ENCODE measurements at regions not wholly inside any gene's neighbourhood (a gene's known extent, or its start where the extent isn't known, plus 50 kb on each side); places are given as distances from the start of the nearest gene placed in this dataset.

DNA sequence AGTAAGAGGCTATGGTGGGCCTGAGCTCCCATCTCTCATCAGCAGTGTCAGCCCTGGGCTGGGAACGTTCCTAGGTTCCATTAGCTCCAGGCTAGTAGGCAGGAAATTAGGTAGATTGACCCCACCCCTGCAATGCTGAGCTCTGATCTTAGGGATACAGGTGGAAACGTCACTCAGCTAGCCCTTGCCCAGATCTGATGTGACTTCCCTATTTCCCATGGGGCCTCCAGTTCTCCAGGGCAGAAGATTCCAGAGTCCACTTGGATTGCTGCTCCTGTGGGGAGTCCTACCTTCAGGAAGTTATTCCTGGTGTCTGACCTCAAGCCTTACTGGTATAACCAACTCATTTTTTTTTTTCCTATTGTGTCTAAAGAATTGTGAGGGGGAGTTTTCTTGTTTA is 81.1 kb downstream of the EFNB1 start:
- H3K36me3 Mint-ChIP-seq = no peaks in the 10 kb centered on the region
- H3K27ac Mint-ChIP-seq = no peak overlapping the region
- ATAC-seq = no peak
- no peaks in the 10 kb centered on the region for H3K9me3 Mint-ChIP-seq
- no peak for DNase-seq (ENCODE audit: low spot score in 2 of 2)
- H3K4me1 Mint-ChIP-seq = no peaks in the 10 kb centered on the region
- no peak overlapping the region for H3K4me3 Mint-ChIP-seq

- Mint-ChIP-seq H3K36me3 (no peaks in the 10 kb centered on the region), H3K27ac (no peak overlapping the region), H3K4me1 (no peaks in the 10 kb centered on the region), H3K9me3 (no peaks in the 10 kb centered on the region), H3K4me3 (no peak overlapping the region)
- no peak for ATAC-seq
- DNase-seq (ENCODE audit: low spot score in 2 of 2) = no peak
Observed at GRCh38 chrX:68908071-68908470, 79.2 kb downstream of the EFNB1 start.

DNA sequence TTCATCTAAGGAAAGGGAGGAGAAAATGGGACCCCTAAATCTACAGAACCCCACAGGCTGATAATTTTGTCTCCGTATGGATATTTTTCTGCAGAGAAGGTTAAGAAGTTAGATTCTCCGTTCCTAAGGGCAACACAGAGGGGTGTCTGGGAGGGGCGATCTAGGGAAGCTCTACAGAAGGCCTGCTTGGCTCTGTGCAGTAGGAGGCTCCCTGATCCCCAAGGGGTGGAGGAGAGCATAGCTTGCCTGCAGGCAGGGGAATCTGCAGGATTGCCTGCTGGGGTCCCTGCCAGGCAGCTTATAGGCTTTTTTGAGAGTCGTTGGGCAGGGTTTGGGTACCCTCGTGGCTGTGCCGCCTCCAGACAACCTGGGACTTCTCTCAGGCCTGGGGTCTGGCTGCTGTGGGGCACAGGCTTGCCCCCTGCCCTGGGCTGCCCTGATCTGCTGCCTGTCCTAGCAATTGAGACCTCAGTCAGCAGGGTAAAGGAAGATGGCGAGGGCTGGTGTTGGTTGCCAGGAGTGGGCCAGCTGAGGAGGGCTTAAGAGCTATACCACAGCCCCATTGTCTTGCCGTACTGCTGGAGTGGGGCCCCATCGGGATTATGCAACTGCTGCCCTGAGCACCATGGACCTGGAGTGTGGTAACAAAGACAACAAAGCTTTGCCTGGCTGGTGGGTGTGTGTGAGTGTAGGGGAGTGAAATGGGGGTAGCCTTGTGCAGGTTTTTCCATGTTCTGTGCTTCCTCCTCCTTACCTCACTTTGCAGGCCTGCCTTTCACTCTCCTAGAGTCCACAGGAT is 74.1 kb downstream of the EFNB1 start:
- Mint-ChIP-seq H3K36me3 (no peaks in the 10 kb centered on the region), H3K4me3 (no peak overlapping the region), H3K4me1 (no peaks in the 10 kb centered on the region), H3K9me3 (no peaks in the 10 kb centered on the region), H3K27ac (no peak overlapping the region)
- ATAC-seq (no peak), DNase-seq (ENCODE audit: low spot score in 2 of 2) (no peak)

- no peak for DNase-seq (ENCODE audit: low spot score in 2 of 2)
- Mint-ChIP-seq H3K4me3 (no peak overlapping the region), H3K36me3 (no peaks in the 10 kb centered on the region), H3K4me1 (no peaks in the 10 kb centered on the region), H3K9me3 (no peaks in the 10 kb centered on the region), H3K27ac (no peak overlapping the region)
- no peak for ATAC-seq
Observed at GRCh38 chrX:68901519-68901918, 72.7 kb downstream of the EFNB1 start.

- no peak for ATAC-seq
- no peak for DNase-seq (ENCODE audit: low spot score in 2 of 2)
- H3K4me1 Mint-ChIP-seq = no peaks in the 10 kb centered on the region
- no peaks in the 10 kb centered on the region for H3K9me3 Mint-ChIP-seq
- no peak overlapping the region for H3K27ac Mint-ChIP-seq
- H3K36me3 Mint-ChIP-seq = no peaks in the 10 kb centered on the region
- H3K4me3 Mint-ChIP-seq = no peak overlapping the region
Observed at GRCh38 chrX:68898598-68898997, 69.8 kb downstream of the EFNB1 start.

GRCh38 chrX:68897118-68897945 is 68.5 kb downstream of the EFNB1 start:
- Mint-ChIP-seq H3K4me3 (no peak overlapping the region), H3K27ac (no peak overlapping the region)
- ATAC-seq = no peak

GRCh38 chrX:68896581-68896980 is 67.8 kb downstream of the EFNB1 start:
- DNase-seq (ENCODE audit: low spot score in 2 of 2) (no peak), ATAC-seq (no peak)
- no peaks in the 10 kb centered on the region for H3K4me1 Mint-ChIP-seq
- H3K4me3 Mint-ChIP-seq = no peak overlapping the region
- H3K36me3 Mint-ChIP-seq = no peaks in the 10 kb centered on the region
- no peaks in the 10 kb centered on the region for H3K9me3 Mint-ChIP-seq
- H3K27ac Mint-ChIP-seq = no peak overlapping the region

More at GRCh38 chrX:68897118-68897945, 68.5 kb downstream of the EFNB1 start:
- Mint-ChIP-seq H3K4me1 (no peaks in the 10 kb centered on the region), H3K36me3 (no peaks in the 10 kb centered on the region), H3K9me3 (no peaks in the 10 kb centered on the region)
- no peak for DNase-seq (ENCODE audit: low spot score in 2 of 2)

- no peak overlapping the region for H3K4me3 Mint-ChIP-seq
- H3K27ac Mint-ChIP-seq = no peak overlapping the region
- no peaks in the 10 kb centered on the region for H3K36me3 Mint-ChIP-seq
Observed at GRCh38 chrX:68895778-68896177, 67.0 kb downstream of the EFNB1 start.

GRCh38 chrX:68895341-68895755 is 66.5 kb downstream of the EFNB1 start:
- no peak overlapping the region for H3K4me3 Mint-ChIP-seq
- H3K36me3 Mint-ChIP-seq = no peaks in the 10 kb centered on the region
- no peak for DNase-seq (ENCODE audit: low spot score in 2 of 2)
- H3K4me1 Mint-ChIP-seq = no peaks in the 10 kb centered on the region
- no peak overlapping the region for H3K27ac Mint-ChIP-seq
- H3K9me3 Mint-ChIP-seq = no peaks in the 10 kb centered on the region
- no peak for ATAC-seq

More at GRCh38 chrX:68895778-68896177, 67.0 kb downstream of the EFNB1 start:
- no peak for DNase-seq (ENCODE audit: low spot score in 2 of 2)
- ATAC-seq = no peak
- no peaks in the 10 kb centered on the region for H3K4me1 Mint-ChIP-seq
- H3K9me3 Mint-ChIP-seq = no peaks in the 10 kb centered on the region

- DNase-seq (ENCODE audit: low spot score in 2 of 2) = no peak
- H3K4me1 Mint-ChIP-seq = no peaks in the 10 kb centered on the region
- no peaks in the 10 kb centered on the region for H3K36me3 Mint-ChIP-seq
- H3K4me3 Mint-ChIP-seq = peak overlapping the region; percentile 17
- no peak overlapping the region for H3K27ac Mint-ChIP-seq
- H3K9me3 Mint-ChIP-seq = no peaks in the 10 kb centered on the region
- ATAC-seq = peak; percentile 42
Observed at GRCh38 chrX:68894513-68895340, 65.9 kb downstream of the EFNB1 start.

DNA sequence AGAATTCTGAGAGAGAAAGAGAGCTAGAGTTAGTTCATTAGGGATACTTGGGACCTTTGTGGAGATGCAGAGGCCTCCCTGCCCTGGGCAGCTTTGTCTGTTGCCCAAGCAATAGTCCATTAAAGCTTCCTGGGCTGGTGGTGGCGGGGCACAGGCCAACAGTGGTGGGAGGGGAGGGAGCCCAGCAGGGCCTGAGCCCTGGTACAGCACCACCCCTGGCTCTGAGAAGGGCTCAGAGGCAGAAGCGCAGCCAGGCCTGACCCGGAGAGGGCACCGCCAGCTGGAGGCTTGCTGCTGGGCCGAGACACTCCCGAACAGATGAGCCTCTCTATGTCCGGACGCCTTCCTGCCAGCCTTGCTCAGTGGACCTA is 65.3 kb downstream of the EFNB1 start:
- H3K4me1 Mint-ChIP-seq = no peaks in the 10 kb centered on the region
- no peaks in the 10 kb centered on the region for H3K9me3 Mint-ChIP-seq
- no peaks in the 10 kb centered on the region for H3K36me3 Mint-ChIP-seq
- no peak overlapping the region for H3K27ac Mint-ChIP-seq
- ATAC-seq (no peak), DNase-seq (ENCODE audit: low spot score in 2 of 2) (no peak)
- H3K4me3 Mint-ChIP-seq = no peak overlapping the region

GRCh38 chrX:68892651-68893050 is 63.8 kb downstream of the EFNB1 start:
- H3K27ac Mint-ChIP-seq = no peak overlapping the region
- ATAC-seq (no peak), DNase-seq (ENCODE audit: low spot score in 2 of 2) (no peak)
- H3K4me3 Mint-ChIP-seq = no peak overlapping the region
- H3K4me1 Mint-ChIP-seq = no peaks in the 10 kb centered on the region
- H3K36me3 Mint-ChIP-seq = no peaks in the 10 kb centered on the region
- H3K9me3 Mint-ChIP-seq = no peaks in the 10 kb centered on the region

DNA sequence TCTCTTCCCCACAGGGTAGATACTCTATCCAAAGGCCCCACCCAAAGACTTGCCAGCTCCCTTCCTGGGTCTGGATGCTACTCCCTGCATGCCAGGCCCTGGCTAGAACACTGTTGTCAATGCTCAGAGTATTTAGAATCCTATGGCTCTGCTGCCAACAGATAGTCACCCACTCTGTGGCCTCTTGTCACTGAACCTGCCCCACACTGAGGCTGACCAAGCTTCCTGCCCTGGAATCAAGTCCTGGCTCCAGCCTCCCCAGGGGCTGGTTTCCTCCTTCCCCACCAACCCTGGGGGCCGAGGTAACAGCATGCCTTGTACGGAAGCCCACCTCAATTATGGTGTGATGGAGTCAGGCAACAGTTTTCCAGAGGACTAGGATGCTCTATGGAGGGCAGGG is 63.3 kb downstream of the EFNB1 start:
- no peak overlapping the region for H3K4me3 Mint-ChIP-seq

More for the DNA sequence above, 63.3 kb downstream of the EFNB1 start:
- DNase-seq (ENCODE audit: low spot score in 2 of 2) = no peak
- no peaks in the 10 kb centered on the region for H3K36me3 Mint-ChIP-seq
- H3K9me3 Mint-ChIP-seq = no peaks in the 10 kb centered on the region
- ATAC-seq = no peak
- no peak overlapping the region for H3K27ac Mint-ChIP-seq
- no peaks in the 10 kb centered on the region for H3K4me1 Mint-ChIP-seq
